H1 (cell line): ENCODE measurements at regions not wholly inside any gene's neighbourhood (a gene's known extent, or its start where the extent isn't known, plus 50 kb on each side); places are given as distances from the start of the nearest gene placed in this dataset.

Experiments used
- CTCF ChIA-PET: fragments of 300-600 bp; sonication (Branson Sonifier 250); formaldehyde crosslinking; loops from one replicate; lab custom pipeline; 2021; ENCODE audit not compliant: partially characterized antibody; lab: Charles Lee
- POLR2A ChIA-PET: fragments of 300-600 bp; sonication (Branson Sonifier 250); formaldehyde crosslinking; loops from one replicate; lab custom pipeline; 2021; ENCODE audit warnings: inconsistent platforms; ENCODE audit not compliant: partially characterized antibody; lab: Charles Lee
- DNase-seq, 2 experiments: peaks; one replicate each; pipeline versions ENCODE4 v3.0.0 to v3.0.0-alpha.2; 2010 to 2022; ENCODE audit warnings: low spot score in 2 of 2, low read depth in 1 of 2, mixed read lengths in 1 of 2
- FAIRE-seq: peaks from 2 replicates; lab custom pipeline; 2011; peaks lifted over from hg19 to GRCh38; lab: Jason Lieb, UNC
- H2AFZ ChIP-seq: 2 replicates; pipeline ENCODE4 v1.8.1; 2012; ENCODE audit warnings: low read length, inconsistent platforms
- H2AK5ac ChIP-seq: 2 replicates; pipeline ENCODE4 v1.6.1; 2013; ENCODE audit warnings: low read depth, low read length
- H2BK120ac ChIP-seq: replicated peaks from 2 replicates; pipeline ENCODE3; 2013; ENCODE audit warnings: low read depth, low read length, inconsistent platforms
- H2BK12ac ChIP-seq: 2 replicates; pipeline ENCODE4 v1.6.1; 2013; ENCODE audit warnings: low read depth, low read length
- H2BK15ac ChIP-seq: 2 replicates; pipeline ENCODE4 v1.6.1; 2013; ENCODE audit warnings: low read length
- H2BK20ac ChIP-seq: 2 replicates; pipeline ENCODE4 v1.6.1; 2013; ENCODE audit warnings: low read length
- H2BK5ac ChIP-seq: 2 replicates; pipeline ENCODE4 v1.6.1; 2013; ENCODE audit warnings: low read depth, low read length
- H3K14ac ChIP-seq: 2 replicates; pipeline ENCODE4 v1.6.1; 2013; ENCODE audit warnings: inconsistent platforms; ENCODE audit not compliant: insufficient read length
- H3K18ac ChIP-seq: 2 replicates; pipeline ENCODE4 v1.6.1; 2013; ENCODE audit warnings: low read length; ENCODE audit errors: extremely low read depth
- H3K23ac ChIP-seq: 2 replicates; pipeline ENCODE4 v1.6.1; 2013; ENCODE audit warnings: inconsistent platforms; ENCODE audit not compliant: insufficient read length
- H3K23me2 ChIP-seq: 2 replicates; pipeline ENCODE4 v1.6.1; 2013; ENCODE audit warnings: low read depth, low read length
- H3K27ac ChIP-seq: 2 replicates; pipeline ENCODE4 v1.6.1; 2011; ENCODE audit warnings: low read depth, low read length, inconsistent platforms
- H3K27me3 ChIP-seq, 4 experiments: replicated peaks in 1 of 4; 1 replicate in 1 of 4; 2 replicates in 3 of 4; pipeline versions ENCODE4 v1.6.1 to v1.8.1; 2011 to 2013; ENCODE audit warnings: low read length in 3 of 4, mild to moderate bottlenecking in 3 of 4, inconsistent platforms in 2 of 4, mixed read lengths in 2 of 4, moderate library complexity in 1 of 4; ENCODE audit not compliant: control insufficient read depth in 3 of 4, insufficient read depth in 3 of 4; ENCODE audit errors: extremely low read depth in 1 of 4
- H3K36me3 ChIP-seq, 4 experiments: 2 replicates each; pipeline versions ENCODE4 v1.6.1 to v1.8.1; 2011 to 2013; ENCODE audit warnings: mild to moderate bottlenecking in 4 of 4, low read length in 3 of 4, moderate library complexity in 2 of 4, control low read depth in 1 of 4, inconsistent platforms in 1 of 4; ENCODE audit not compliant: insufficient read depth in 4 of 4, control insufficient read depth in 2 of 4
- H3K4ac ChIP-seq: replicated peaks from 2 replicates; pipeline ENCODE3; 2013; ENCODE audit warnings: low read length, low read depth, mixed read lengths, inconsistent platforms; ENCODE audit not compliant: insufficient read length
- H3K4me1 ChIP-seq, 4 experiments: replicated peaks in 1 of 4; 1 replicate in 1 of 4; 2 replicates in 3 of 4; pipeline versions ENCODE4 v1.6.1 to v1.8.1; 2011 to 2013; ENCODE audit warnings: low read length in 3 of 4, inconsistent platforms in 2 of 4, mixed read lengths in 1 of 4; ENCODE audit not compliant: insufficient read depth in 4 of 4, control insufficient read depth in 3 of 4
- H3K4me2 ChIP-seq, 2 experiments: 2 replicates each; pipeline versions ENCODE4 v1.6.1 to v1.8.1; 2011 to 2013; ENCODE audit warnings: low read depth in 2 of 2, low read length in 2 of 2, control low read depth in 1 of 2, inconsistent platforms in 1 of 2, mild to moderate bottlenecking in 1 of 2; ENCODE audit not compliant: insufficient read depth in 1 of 2
- H3K4me3 ChIP-seq, 4 experiments: fragments of 200-600, 300-600 bp in 1 of 4; sonication (generic), shearing (Covaris generic), sonication (Bioruptor Twin) in 1 of 4; 2 replicates each; pipeline versions ENCODE4 v1.5.1 to v1.8.1; 2011 to 2016; ENCODE audit warnings: low read length in 4 of 4, low read depth in 3 of 4, control low read depth in 2 of 4, inconsistent platforms in 2 of 4, mild to moderate bottlenecking in 2 of 4, mixed read lengths in 1 of 4, moderate library complexity in 1 of 4; ENCODE audit not compliant: insufficient read depth in 2 of 4; ENCODE audit errors: extremely low read depth in 1 of 4
- H3K56ac ChIP-seq: replicated peaks from 2 replicates; pipeline ENCODE3; 2013; ENCODE audit warnings: low read depth, mild to moderate bottlenecking, mixed read lengths, low read length, inconsistent platforms; ENCODE audit not compliant: insufficient read length
- H3K79me1 ChIP-seq: 2 replicates; pipeline ENCODE4 v1.6.1; 2013; ENCODE audit warnings: low read depth, low read length, control low read depth
- H3K79me2 ChIP-seq, 2 experiments: 2 replicates each; pipeline versions ENCODE4 v1.6.1 to v1.8.1; 2012 to 2013; ENCODE audit warnings: low read length in 2 of 2, mild to moderate bottlenecking in 2 of 2, inconsistent platforms in 1 of 2; ENCODE audit not compliant: insufficient read depth in 2 of 2, control insufficient read depth in 1 of 2
- H3K9ac ChIP-seq, 4 experiments: replicated peaks in 1 of 4; 1 replicate in 1 of 4; 2 replicates in 3 of 4; pipeline versions ENCODE4 v1.6.1 to v1.8.1; 2011 to 2013; ENCODE audit warnings: low read depth in 3 of 4, low read length in 3 of 4, control low read depth in 2 of 4, mild to moderate bottlenecking in 2 of 4, moderate library complexity in 2 of 4, inconsistent platforms in 1 of 4; ENCODE audit errors: extremely low read depth in 1 of 4
- H3K9me3 ChIP-seq, 2 experiments: 2 replicates each; pipeline versions ENCODE4 v1.6.1 to v1.8.1; 2012 to 2013; ENCODE audit warnings: mild to moderate bottlenecking in 2 of 2, moderate library complexity in 2 of 2, control low read depth in 1 of 2, inconsistent platforms in 1 of 2, low read depth in 1 of 2, low read length in 1 of 2, mixed read lengths in 1 of 2; ENCODE audit not compliant: insufficient read depth in 2 of 2
- H4K20me1 ChIP-seq, 2 experiments: replicated peaks in 1 of 2; 2 replicates each; pipeline versions ENCODE3 to v1.8.1; 2011 to 2013; ENCODE audit warnings: inconsistent platforms in 2 of 2, low read length in 2 of 2, mild to moderate bottlenecking in 1 of 2; ENCODE audit not compliant: insufficient read depth in 2 of 2, control insufficient read depth in 1 of 2
- H4K5ac ChIP-seq: 2 replicates; pipeline ENCODE4 v1.6.1; 2013; ENCODE audit warnings: low read length, low read depth, mixed read lengths, inconsistent platforms; ENCODE audit not compliant: insufficient read length
- H4K8ac ChIP-seq: 2 replicates; pipeline ENCODE4 v1.8.0; 2013; ENCODE audit warnings: mild to moderate bottlenecking, moderate library complexity, low read length, inconsistent platforms; ENCODE audit not compliant: insufficient read depth; ENCODE audit errors: extremely low read depth
- H4K91ac ChIP-seq: replicated peaks from 2 replicates; pipeline ENCODE3; 2013; ENCODE audit warnings: low read length, mixed read lengths, inconsistent platforms; ENCODE audit not compliant: insufficient read length
- BACH1 ChIP-seq: IDR thresholded peaks from 2 replicates; pipeline ENCODE4 v1.6.1; 2012; ENCODE audit warnings: low read length, improper control_type of control experiment
- BRCA1 ChIP-seq: IDR thresholded peaks from 2 replicates; pipeline ENCODE4 v1.6.1; 2012; ENCODE audit warnings: low read depth, low read length, improper control_type of control experiment
- JUN ChIP-seq: IDR thresholded peaks from 2 replicates; pipeline ENCODE4 v1.6.1; 2011; ENCODE audit warnings: low read depth, mild to moderate bottlenecking, improper control_type of control experiment, low read length
- JUND ChIP-seq: IDR thresholded peaks from 2 replicates; pipeline ENCODE4 v1.6.1; 2011; ENCODE audit warnings: mild to moderate bottlenecking, improper control_type of control experiment, low read length
- KDM5A ChIP-seq: fragments of 200-600 bp; IDR thresholded peaks from 2 replicates; pipeline ENCODE4 v1.7.1; 2012; ENCODE audit warnings: mild to moderate bottlenecking, low read length, inconsistent platforms, mixed read lengths
- MAFK ChIP-seq: IDR thresholded peaks from 2 replicates; pipeline ENCODE4 v1.6.1; 2012; ENCODE audit warnings: low read depth, mild to moderate bottlenecking, improper control_type of control experiment, low read length
- MAX ChIP-seq: IDR thresholded peaks from 2 replicates; pipeline ENCODE4 v1.6.1; 2012; ENCODE audit warnings: inconsistent platforms
- NRF1 ChIP-seq: IDR thresholded peaks from 2 replicates; pipeline ENCODE4 v1.6.1; 2011; ENCODE audit warnings: mild to moderate bottlenecking, low read depth, low read length, improper control_type of control experiment
- SP4 ChIP-seq: IDR thresholded peaks from 2 replicates; pipeline ENCODE4 v1.6.1; 2012; ENCODE audit warnings: low read length, inconsistent platforms
- SRF ChIP-seq: IDR thresholded peaks from 2 replicates; pipeline ENCODE4 v1.6.1; 2011; ENCODE audit warnings: mild to moderate bottlenecking, low read depth, low read length, moderate library complexity
- USF2 ChIP-seq: IDR thresholded peaks from 2 replicates; pipeline ENCODE4 v1.6.1; 2011; ENCODE audit warnings: low read length, improper control_type of control experiment
- YY1 ChIP-seq: IDR thresholded peaks from 2 replicates; pipeline ENCODE4 v1.6.1; 2011; ENCODE audit warnings: low read depth, mild to moderate bottlenecking, low read length
- WGBS, 2 experiments: shearing (Covaris generic) in 1 of 2; methylation state at CpG; one replicate each; pipeline versions ENCODE4 v1.1.6 to v1.1.7; 2013 to 2015; ENCODE audit warnings: low lambda C conversion rate in 2 of 2, mixed read lengths in 2 of 2, inconsistent platforms in 1 of 2, low coverage in 1 of 2, missing lambda C conversion rate in 1 of 2; ENCODE audit not compliant: insufficient replicate concordance in 2 of 2, insufficient coverage in 1 of 2, insufficient read length in 1 of 2; ENCODE audit errors: extremely low coverage in 1 of 2, missing lambda C conversion rate in 1 of 2; 5-methylcytosine and 5-hydroxymethylcytosine counted together
- TF ChIP-seq, protein P1 (sequence below): IDR thresholded peaks from 2 replicates; pipeline ENCODE4 v1.6.1; 2012; ENCODE audit warnings: low read length, inconsistent platforms

DNA sequence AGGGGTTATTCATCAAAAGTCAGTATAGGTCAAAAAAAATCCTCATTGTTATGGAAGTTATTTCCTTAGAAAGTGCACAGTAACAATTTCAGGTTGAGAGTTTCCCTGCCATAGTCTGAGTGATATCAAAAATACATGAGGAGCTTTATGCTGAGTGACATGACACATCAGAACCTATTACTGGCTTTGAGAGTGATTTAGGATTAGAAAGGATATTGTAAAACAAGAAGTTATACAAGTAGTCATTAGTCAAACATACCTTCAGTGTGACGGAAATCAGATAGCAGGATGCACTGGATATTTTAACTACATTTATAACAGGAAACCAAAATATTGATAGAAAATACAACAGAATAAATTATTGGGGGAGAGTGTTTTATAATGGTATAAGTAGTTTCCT is 471.1 kb downstream of the VGLL3 start:
- Histone ChIP-seq H2BK15ac (no peak overlapping the region), H2AFZ (no peak overlapping the region), H2BK5ac (no peak overlapping the region), H3K4me2 (no peak overlapping the region), H3K9ac (no peak overlapping the region), H3K14ac (no peak overlapping the region), H2AK5ac (no peak overlapping the region), H3K27ac (no peak overlapping the region), H4K20me1 (no peaks in the 10 kb centered on the region), H3K4me1 (no peaks in the 10 kb centered on the region), H3K23me2 (no peaks in the 10 kb centered on the region), H3K4ac (no peak overlapping the region), H4K91ac (no peak overlapping the region), H3K79me1 (no peaks in the 10 kb centered on the region), H3K23ac (no peak overlapping the region), H2BK120ac (no peak overlapping the region), H3K79me2 (no peaks in the 10 kb centered on the region), H2BK20ac (no peak overlapping the region), H3K36me3 (no peaks in the 10 kb centered on the region), H3K4me3 (no peak overlapping the region), H3K9me3 (no peaks in the 10 kb centered on the region), H3K56ac (no peak overlapping the region), H4K5ac (no peak overlapping the region), H2BK12ac (no peak overlapping the region), H3K27me3 (no peaks in the 10 kb centered on the region), H4K8ac (no peak overlapping the region), H3K18ac (no peak overlapping the region)
- DNase-seq (no peak), FAIRE-seq (no peak)
- ChIA-PET CTCF (no interaction called here), POLR2A (no interaction called here)
- WGBS, 2 experiments, result 96% methylated on average over 1 of the region's 1 CpG; no CpG with 5 or more reads in 1 of the 2 experiments
- TF ChIP-seq BACH1 (no peak), JUND (no peak), MAX (no peak), USF2 (no peak), BRCA1 (no peak), NRF1 (no peak), KDM5A (no peak), YY1 (no peak), MAFK (no peak), SP4 (no peak), SRF (no peak), JUN (no peak)
- TF ChIP-seq, protein P1, sequence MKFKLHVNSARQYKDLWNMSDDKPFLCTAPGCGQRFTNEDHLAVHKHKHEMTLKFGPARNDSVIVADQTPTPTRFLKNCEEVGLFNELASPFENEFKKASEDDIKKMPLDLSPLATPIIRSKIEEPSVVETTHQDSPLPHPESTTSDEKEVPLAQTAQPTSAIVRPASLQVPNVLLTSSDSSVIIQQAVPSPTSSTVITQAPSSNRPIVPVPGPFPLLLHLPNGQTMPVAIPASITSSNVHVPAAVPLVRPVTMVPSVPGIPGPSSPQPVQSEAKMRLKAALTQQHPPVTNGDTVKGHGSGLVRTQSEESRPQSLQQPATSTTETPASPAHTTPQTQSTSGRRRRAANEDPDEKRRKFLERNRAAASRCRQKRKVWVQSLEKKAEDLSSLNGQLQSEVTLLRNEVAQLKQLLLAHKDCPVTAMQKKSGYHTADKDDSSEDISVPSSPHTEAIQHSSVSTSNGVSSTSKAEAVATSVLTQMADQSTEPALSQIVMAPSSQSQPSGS, result no peak
